ENCODE measurements at regions not wholly inside any gene's neighbourhood (a gene's known extent, or its start where the extent isn't known, plus 50 kb on each side); places are given as distances from the start of the nearest gene placed in this dataset.

GRCh38 chr2:62277688-62278087 lies 81.8 kb downstream of the B3GNT2 start:
- no peak for TF ChIP-seq CTCF (IDR thresholded peaks at IDR 0.05; ENCODE audit: extremely low read depth, insufficient read depth, missing control alignments)
- DNase-seq (ENCODE audit: low spot score) = no peak
- in situ Hi-C loops (cut with MboI; ENCODE audit: low pct_unique_long_range_greater_than_20kb, low sequenced_read_pairs, unreplicated experiment) = no loop called here

All from GM13977 (cell line).